Effector memory CD4-positive, alpha-beta T cell (primary cell): ENCODE measurements at regions not wholly inside any gene's neighbourhood (a gene's known extent, or its start where the extent isn't known, plus 50 kb on each side); places are given as distances from the start of the nearest gene placed in this dataset.
"Not testable (repeated sequence)": the region's sequence is repeated elsewhere in the genome, so short reads cannot be mapped to it uniquely, and the experiment has no call there.

Source experiments
- DNase-seq, 3 donors: peaks; one replicate each; pipeline ENCODE4 v3.0.0-alpha.2; 2020
- H3K27ac ChIP-seq: 2 replicates; pipeline ENCODE4 v1.7.0; 2013; ENCODE audit warnings: mild to moderate bottlenecking, low read length, moderate library complexity; ENCODE audit not compliant: insufficient read depth, poor library complexity, severe bottlenecking
- H3K27me3 ChIP-seq: replicated peaks from 2 replicates; pipeline ENCODE4 v1.7.0; 2013; ENCODE audit warnings: mild to moderate bottlenecking, low read length; ENCODE audit not compliant: insufficient read depth, control insufficient read depth, poor library complexity, severe bottlenecking
- H3K36me3 ChIP-seq: 2 replicates; pipeline ENCODE4 v1.7.0; 2013; ENCODE audit warnings: mild to moderate bottlenecking, low read length, moderate library complexity; ENCODE audit not compliant: control insufficient read depth, insufficient read depth
- H3K4me1 ChIP-seq: 2 replicates; pipeline ENCODE4 v1.7.0; 2013; ENCODE audit warnings: low read length, mild to moderate bottlenecking; ENCODE audit not compliant: control insufficient read depth, insufficient read depth, poor library complexity, severe bottlenecking
- H3K4me3 ChIP-seq: 2 replicates; pipeline ENCODE4 v1.7.0; 2013; ENCODE audit warnings: low read length, low read depth, mild to moderate bottlenecking; ENCODE audit not compliant: insufficient read depth, poor library complexity, severe bottlenecking
- H3K9me3 ChIP-seq: 2 replicates; pipeline ENCODE4 v1.7.0; 2013; ENCODE audit warnings: mild to moderate bottlenecking, low read length, moderate library complexity; ENCODE audit not compliant: control insufficient read depth

DNA sequence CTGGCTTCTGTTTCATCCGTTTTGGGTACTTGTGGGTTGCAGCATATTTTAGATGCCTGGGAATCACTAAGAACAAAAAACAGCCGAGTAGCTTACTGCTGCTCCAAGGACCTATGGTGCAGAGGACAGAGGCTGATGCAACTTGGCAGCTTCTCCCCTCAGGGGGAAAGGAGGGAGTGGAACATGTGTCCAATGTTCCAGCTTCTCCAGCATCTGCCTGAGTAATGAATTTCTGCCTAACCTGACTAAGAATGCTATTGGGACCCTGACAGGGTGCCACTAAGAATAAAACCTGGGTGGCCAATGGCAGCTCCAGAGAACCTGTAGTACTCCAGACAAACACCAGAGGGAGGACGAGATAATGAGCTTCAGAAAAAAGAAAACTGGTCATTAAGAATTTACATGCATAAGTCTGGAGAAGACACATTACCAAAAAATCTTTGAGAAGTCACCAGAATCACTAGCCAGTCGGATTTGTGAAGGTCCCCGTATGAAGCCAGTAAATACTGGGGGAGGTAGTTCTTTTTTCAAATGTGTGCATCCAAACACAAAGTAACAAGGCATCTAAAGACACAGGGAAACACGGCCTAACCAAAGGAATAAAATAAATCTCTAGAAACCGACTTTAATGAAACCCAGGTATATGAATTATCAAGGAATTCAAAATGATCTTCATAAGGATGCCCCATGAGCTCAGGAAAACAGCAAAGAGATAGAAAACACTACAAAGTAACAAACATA lies 293.5 kb downstream of the HINT1 start:
- no peaks in the 10 kb centered on the region for H3K9me3 ChIP-seq
- no peaks in the 10 kb centered on the region for H3K27me3 ChIP-seq
- H3K27ac ChIP-seq = no peak overlapping the region
- no peaks in the 10 kb centered on the region for H3K4me1 ChIP-seq
- DNase-seq = peak in 1 of 3 donors; percentile 27
- H3K36me3 ChIP-seq = no peaks in the 10 kb centered on the region
- no peak overlapping the region for H3K4me3 ChIP-seq

- Histone ChIP-seq H3K4me1 (no peaks in the 10 kb centered on the region), H3K36me3 (no peaks in the 10 kb centered on the region), H3K4me3 (no peak overlapping the region), H3K27me3 (no peaks in the 10 kb centered on the region), H3K27ac (no peak overlapping the region), H3K9me3 (no peaks in the 10 kb centered on the region)
- no peak for DNase-seq
Measured at GRCh38 chr5:130870691-130871090, 294.4 kb downstream of the HINT1 start.

GRCh38 chr5:130868186-130868840 lies 296.7 kb downstream of the HINT1 start:
- no peaks in the 10 kb centered on the region for H3K36me3 ChIP-seq
- no peaks in the 10 kb centered on the region for H3K27me3 ChIP-seq
- no peak overlapping the region for H3K4me3 ChIP-seq
- H3K4me1 ChIP-seq = no peaks in the 10 kb centered on the region
- DNase-seq = no peak
- H3K9me3 ChIP-seq = no peaks in the 10 kb centered on the region
- H3K27ac ChIP-seq = no peak overlapping the region

DNA sequence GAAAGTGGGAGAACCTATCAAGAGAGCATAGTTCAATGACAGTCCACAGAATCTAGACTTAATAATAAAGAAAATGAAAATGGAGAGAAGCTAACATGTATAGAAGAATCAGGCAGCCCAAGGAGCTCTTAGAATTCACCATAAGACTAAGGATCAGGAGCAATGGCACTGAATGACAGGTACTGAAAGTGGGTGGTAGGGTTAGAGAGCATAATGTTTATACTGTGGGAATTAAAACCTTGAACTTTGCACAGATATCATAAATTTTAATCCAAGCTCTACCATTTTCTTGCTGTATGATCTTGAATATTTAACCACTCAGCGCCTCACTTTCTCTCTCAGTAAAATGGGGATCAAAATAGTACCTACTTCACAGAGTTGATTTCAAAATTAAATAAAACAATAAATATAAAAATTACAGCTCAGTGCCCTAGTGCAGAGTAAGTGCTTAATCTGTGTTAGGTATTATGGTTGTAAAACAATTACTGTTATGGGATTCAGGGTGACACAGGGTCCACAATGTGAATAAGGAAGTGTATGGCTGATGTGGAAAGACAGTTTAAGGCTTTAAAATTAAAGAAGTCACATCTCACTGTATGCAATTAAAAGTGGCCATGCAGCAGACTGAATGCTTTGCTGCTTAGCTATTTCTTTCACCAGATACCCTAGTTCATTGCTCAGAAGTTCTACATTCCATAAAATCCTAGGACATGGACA lies 319.8 kb downstream of the HINT1 start:
- Histone ChIP-seq H3K27ac (no peak overlapping the region), H3K4me3 (no peak overlapping the region), H3K36me3 (no peaks in the 10 kb centered on the region), H3K27me3 (no peaks in the 10 kb centered on the region), H3K4me1 (no peaks in the 10 kb centered on the region), H3K9me3 (no peaks in the 10 kb centered on the region)
- DNase-seq = no peak

DNA sequence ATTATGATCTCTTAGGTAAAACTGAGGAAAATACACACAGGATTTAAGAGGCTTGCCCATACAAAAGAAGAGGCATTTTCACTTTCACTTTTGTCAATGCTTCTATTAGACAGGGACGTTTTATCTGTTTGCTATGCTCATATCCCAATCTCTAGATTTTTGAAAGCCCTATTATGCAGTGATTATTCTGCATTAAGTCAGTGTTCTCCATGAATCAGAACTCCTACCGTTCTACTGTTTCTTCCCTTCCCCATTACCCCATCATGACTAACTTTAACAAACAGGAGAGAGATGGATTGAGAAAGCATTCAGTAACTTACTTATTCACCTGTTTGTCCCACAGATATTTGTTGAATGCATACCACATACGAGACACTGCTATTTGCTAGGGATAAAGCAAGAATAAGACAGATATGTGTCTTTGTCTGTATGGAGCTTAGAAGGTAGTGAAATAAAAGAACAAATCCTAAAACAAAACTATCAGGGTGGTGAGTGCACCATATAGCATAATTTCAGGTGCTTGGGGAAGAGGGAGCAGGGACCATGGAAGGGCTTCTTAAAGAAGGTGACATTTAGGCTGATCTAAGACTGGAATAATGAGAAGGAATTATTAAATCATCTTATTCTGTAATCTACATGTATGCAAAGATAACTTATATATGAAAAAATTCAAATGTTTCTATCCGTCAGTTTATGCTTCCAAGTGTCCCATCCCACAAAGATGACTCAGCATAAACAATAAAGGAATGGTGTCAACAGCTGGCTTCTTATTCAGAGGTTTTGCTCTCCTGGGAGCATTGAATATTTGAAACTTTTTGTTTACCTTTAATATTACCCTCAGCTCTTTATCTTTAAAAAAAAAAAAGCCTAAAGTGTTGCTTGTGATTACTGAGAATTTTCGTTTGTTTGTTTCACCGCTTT lies 328.1 kb downstream of the HINT1 start:
- DNase-seq = no peak
- H3K27me3 ChIP-seq = no peaks in the 10 kb centered on the region
- no peaks in the 10 kb centered on the region for H3K9me3 ChIP-seq
- H3K4me1 ChIP-seq = no peaks in the 10 kb centered on the region
- H3K27ac ChIP-seq = no peak overlapping the region
- H3K36me3 ChIP-seq = no peaks in the 10 kb centered on the region
- H3K4me3 ChIP-seq = peak overlapping the region; percentile 41

DNA sequence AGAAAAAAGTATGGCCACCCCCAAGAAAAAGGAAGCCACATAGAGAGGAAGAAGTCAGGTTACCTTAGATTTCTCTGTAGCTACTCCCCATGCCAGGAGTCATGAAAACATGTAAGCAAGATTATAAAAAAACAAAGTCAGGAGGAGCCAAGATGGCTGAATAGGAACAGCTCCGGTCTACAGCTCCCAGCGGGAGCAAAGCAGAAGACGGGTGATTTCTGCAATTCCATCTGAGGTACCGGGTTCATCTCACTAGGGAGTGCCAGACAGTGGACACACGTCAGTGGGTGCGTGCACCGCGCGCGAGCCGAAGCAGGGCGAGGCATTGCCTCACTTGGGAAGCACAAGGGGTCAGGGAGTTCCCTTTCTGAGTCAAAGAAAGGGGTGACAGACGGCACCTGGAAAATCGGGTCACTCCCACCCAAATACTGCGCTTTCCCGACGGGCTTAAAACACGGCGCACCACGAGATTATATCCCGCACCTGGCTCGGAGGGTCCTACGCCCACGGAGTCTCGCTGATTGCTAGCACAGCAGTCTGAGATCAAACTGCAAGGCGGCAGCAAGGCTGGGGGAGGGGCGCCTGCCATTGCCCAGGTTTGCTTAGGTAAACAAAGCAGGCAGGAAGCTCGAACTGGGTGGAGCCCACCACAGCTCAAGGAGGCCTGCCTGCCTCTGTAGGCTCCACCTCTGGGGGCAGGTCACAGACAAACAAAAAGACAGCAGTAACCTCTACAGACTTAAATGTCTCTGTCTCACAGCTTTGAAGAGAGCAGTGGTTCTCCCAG lies 347.3 kb downstream of the HINT1 start:
- H3K4me3 ChIP-seq, H3K27ac ChIP-seq, H3K36me3 ChIP-seq, H3K27me3 ChIP-seq, H3K9me3 ChIP-seq, H3K4me1 ChIP-seq: not testable (repeated sequence)
- peak in 1 of 3 donors; percentile 0 for DNase-seq

DNA sequence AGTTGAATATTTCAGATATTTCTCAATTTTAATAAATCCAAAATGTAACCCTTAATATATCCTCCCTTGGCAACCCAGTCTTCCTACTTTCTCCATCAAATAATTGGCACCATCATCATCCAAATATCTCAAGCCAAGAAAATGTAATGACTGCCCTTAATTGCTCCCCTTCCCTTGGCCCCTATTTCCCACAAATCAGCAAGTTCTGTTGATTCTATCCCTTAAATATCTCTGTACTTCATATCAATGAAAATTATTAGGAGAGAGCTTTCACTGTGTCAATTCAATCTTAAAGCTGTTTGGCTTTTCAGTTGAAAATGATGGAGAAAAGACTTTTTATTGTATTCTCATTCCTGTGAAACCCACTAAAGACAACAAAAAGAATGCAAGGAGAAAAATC lies 349.8 kb downstream of the HINT1 start:
- Histone ChIP-seq H3K27me3 (no peaks in the 10 kb centered on the region), H3K36me3 (no peaks in the 10 kb centered on the region), H3K27ac (no peak overlapping the region), H3K4me3 (no peak overlapping the region), H3K4me1 (no peaks in the 10 kb centered on the region), H3K9me3 (no peaks in the 10 kb centered on the region)
- DNase-seq = no peak

GRCh38 chr5:130808691-130809090 lies 356.4 kb downstream of the HINT1 start:
- H3K36me3 ChIP-seq = no peaks in the 10 kb centered on the region
- no peaks in the 10 kb centered on the region for H3K9me3 ChIP-seq
- H3K27ac ChIP-seq = no peak overlapping the region
- H3K4me1 ChIP-seq = no peaks in the 10 kb centered on the region
- H3K27me3 ChIP-seq = no peaks in the 10 kb centered on the region
- no peak for DNase-seq
- H3K4me3 ChIP-seq = no peak overlapping the region

GRCh38 chr5:130805648-130806047 lies 359.4 kb downstream of the HINT1 start:
- Histone ChIP-seq H3K4me1 (no peaks in the 10 kb centered on the region), H3K27ac (no peak overlapping the region), H3K9me3 (no peaks in the 10 kb centered on the region), H3K36me3 (no peaks in the 10 kb centered on the region), H3K4me3 (no peak overlapping the region), H3K27me3 (no peaks in the 10 kb centered on the region)
- DNase-seq = no peak
